Right atrium auricular region (tissue), 2 donors: ENCODE measurements at regions not wholly inside any gene's neighbourhood (a gene's known extent, or its start where the extent isn't known, plus 50 kb on each side); places are given as distances from the start of the nearest gene placed in this dataset.
"Not testable (repeated sequence)": the region's sequence is repeated elsewhere in the genome, so short reads cannot be mapped to it uniquely, and the experiment has no call there.

Source experiments
- DNase-seq: peaks from one replicate; pipeline ENCODE4 v3.0.0-alpha.2; 2019; ENCODE audit warnings: low spot score
- H3K27ac ChIP-seq, 2 donors: fragments of 200-600 bp; sonication (generic); 1 replicate in 1 of 2; 2 replicates in 1 of 2; pipeline ENCODE4 v1.5.1; 2016 to 2019
- H3K27me3 ChIP-seq, 2 donors: fragments of 200-600 bp; sonication (generic); one replicate each; pipeline versions ENCODE4 v1.5.1 to v1.6.0; 2017 to 2019
- H3K36me3 ChIP-seq: fragments of 200-600 bp; sonication (generic); one replicate; pipeline ENCODE4 v1.5.1; 2016
- H3K4me1 ChIP-seq, 2 donors: fragments of 200-600 bp; sonication (generic); one replicate each; pipeline versions ENCODE4 v1.5.1 to v1.6.0; 2017 to 2019
- H3K4me3 ChIP-seq, 2 donors: fragments of 200-600 bp; sonication (generic); 1 replicate in 1 of 2; 2 replicates in 1 of 2; pipeline ENCODE4 v1.5.1; 2017 to 2019; ENCODE audit warnings: mild to moderate bottlenecking in 1 of 2, moderate library complexity in 1 of 2
- H3K9me3 ChIP-seq, 2 donors: fragments of 200-600 bp; sonication (generic); one replicate each; pipeline ENCODE4 v1.5.1; 2019
- TF ChIP-seq, protein P1 (sequence below), 2 donors: fragments of 200-600 bp; sonication (generic); IDR thresholded peaks; one replicate each; pipeline ENCODE4 v1.5.1; 2019; ENCODE audit warnings: antibody characterized with exemption in 2 of 2

GRCh38 chr2:89894988-89895387, 1203.5 kb downstream of the RPIA start:
- not testable (repeated sequence) for H3K9me3 ChIP-seq, H3K4me3 ChIP-seq, DNase-seq, H3K4me1 ChIP-seq, H3K27ac ChIP-seq, H3K27me3 ChIP-seq, H3K36me3 ChIP-seq

DNA sequence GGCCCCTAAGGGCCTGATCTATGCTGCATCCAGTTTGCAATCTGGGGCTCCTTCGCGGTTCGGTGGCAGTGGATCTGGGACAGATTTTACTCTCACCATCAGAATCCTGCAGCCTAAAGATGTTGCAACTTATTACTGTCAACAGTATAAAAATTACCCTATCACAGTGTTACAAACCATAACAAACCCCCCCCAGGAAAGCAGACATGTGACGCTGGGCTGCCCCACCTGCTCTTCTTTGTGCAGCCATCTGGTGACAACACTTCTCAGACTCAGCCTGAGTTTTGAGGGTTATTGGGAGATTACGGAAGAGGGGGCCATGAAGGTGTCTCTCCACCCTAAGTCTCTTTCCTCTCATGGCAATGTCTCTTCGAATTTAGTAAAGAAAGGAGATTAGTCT, 1204.2 kb downstream of the RPIA start:
- not testable (repeated sequence) for H3K4me3 ChIP-seq, H3K27ac ChIP-seq, H3K4me1 ChIP-seq, DNase-seq, H3K36me3 ChIP-seq, H3K27me3 ChIP-seq, H3K9me3 ChIP-seq

DNA sequence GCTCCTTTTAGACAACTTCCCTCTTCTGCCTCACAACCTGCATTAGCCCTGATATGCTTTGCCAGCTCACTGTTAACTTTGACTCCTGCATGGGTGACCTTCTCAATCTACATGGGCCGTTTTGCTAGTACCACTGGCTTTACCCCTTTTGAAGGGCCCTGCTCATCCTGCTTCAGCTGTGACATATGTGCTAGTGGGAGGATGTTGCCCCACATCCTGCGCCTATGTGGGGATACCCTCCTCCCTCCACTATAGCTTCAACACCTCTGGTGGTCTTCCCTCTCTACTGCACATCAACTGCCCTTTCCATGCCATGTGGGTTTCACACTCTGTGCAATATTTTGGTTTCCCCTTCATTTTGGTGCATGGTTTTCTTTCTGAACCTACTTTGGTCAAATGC, 1235.5 kb downstream of the RPIA start:
- not testable (repeated sequence) for H3K9me3 ChIP-seq, H3K27ac ChIP-seq, DNase-seq, H3K4me3 ChIP-seq, H3K27me3 ChIP-seq, H3K36me3 ChIP-seq, H3K4me1 ChIP-seq

- DNase-seq, H3K9me3 ChIP-seq, H3K4me3 ChIP-seq, H3K4me1 ChIP-seq, H3K27me3 ChIP-seq, H3K36me3 ChIP-seq, H3K27ac ChIP-seq: not testable (repeated sequence)
These were observed 1244.0 kb downstream of the RPIA start for GRCh38 chr2:89935436-89935835.

DNA sequence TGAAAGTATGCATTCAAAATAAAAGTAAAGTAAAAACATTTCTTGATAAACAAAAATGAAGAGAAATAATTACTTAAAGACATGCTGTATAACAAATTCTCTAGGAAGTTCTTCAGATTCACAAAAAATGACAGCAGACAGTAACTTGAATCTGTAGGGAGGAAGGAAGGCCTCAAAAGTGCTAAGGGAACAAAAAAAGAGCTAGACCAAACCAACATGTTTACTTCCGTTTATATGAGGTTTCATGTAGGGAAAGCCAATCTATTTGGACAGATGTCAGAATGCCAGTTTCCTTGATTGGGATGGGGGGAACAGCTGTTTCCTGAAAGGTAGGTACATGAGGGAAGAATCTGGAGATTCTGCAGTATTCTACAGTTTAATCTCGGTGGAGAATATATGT, 1244.5 kb downstream of the RPIA start:
- not testable (repeated sequence) for H3K4me3 ChIP-seq, H3K4me1 ChIP-seq, H3K27ac ChIP-seq, DNase-seq, H3K36me3 ChIP-seq, H3K27me3 ChIP-seq, H3K9me3 ChIP-seq

DNA sequence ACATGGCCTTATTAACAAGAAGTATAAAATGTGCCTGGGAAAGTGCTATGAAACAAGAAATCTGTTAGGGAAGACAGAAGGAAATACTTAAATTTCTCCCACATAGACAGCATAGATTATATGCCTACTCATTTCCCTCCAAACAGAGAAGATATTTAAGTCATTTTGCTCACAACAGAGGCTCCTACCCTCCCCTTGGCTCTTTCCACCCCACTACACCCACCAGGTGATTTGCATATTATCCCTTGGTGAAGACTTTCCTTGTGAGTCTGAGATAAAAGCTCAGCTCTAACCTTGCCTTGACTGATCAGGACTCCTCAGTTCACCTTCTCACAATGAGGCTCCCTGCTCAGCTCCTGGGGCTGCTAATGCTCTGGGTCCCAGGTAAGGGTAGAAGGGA, 1245.1 kb downstream of the RPIA start:
- DNase-seq, H3K27me3 ChIP-seq, H3K36me3 ChIP-seq, H3K9me3 ChIP-seq, H3K4me3 ChIP-seq, H3K27ac ChIP-seq, H3K4me1 ChIP-seq: not testable (repeated sequence)

- DNase-seq, H3K4me1 ChIP-seq, H3K4me3 ChIP-seq, H3K27me3 ChIP-seq, H3K27ac ChIP-seq, H3K9me3 ChIP-seq, H3K36me3 ChIP-seq: not testable (repeated sequence)
- TF ChIP-seq, protein P1, sequence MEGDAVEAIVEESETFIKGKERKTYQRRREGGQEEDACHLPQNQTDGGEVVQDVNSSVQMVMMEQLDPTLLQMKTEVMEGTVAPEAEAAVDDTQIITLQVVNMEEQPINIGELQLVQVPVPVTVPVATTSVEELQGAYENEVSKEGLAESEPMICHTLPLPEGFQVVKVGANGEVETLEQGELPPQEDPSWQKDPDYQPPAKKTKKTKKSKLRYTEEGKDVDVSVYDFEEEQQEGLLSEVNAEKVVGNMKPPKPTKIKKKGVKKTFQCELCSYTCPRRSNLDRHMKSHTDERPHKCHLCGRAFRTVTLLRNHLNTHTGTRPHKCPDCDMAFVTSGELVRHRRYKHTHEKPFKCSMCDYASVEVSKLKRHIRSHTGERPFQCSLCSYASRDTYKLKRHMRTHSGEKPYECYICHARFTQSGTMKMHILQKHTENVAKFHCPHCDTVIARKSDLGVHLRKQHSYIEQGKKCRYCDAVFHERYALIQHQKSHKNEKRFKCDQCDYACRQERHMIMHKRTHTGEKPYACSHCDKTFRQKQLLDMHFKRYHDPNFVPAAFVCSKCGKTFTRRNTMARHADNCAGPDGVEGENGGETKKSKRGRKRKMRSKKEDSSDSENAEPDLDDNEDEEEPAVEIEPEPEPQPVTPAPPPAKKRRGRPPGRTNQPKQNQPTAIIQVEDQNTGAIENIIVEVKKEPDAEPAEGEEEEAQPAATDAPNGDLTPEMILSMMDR (IDR thresholded peaks at IDR 0.05) = peak in 1 of 2 donors; percentile 20
These were observed 1247.3 kb downstream of the RPIA start for GRCh38 chr2:89938756-89939155.

GRCh38 chr2:89944267-89944666, 1252.8 kb downstream of the RPIA start:
- not testable (repeated sequence) for H3K4me3 ChIP-seq, H3K9me3 ChIP-seq, DNase-seq, H3K4me1 ChIP-seq, H3K36me3 ChIP-seq, H3K27ac ChIP-seq, H3K27me3 ChIP-seq

- H3K27ac ChIP-seq, H3K4me1 ChIP-seq, H3K27me3 ChIP-seq, DNase-seq, H3K4me3 ChIP-seq, H3K9me3 ChIP-seq, H3K36me3 ChIP-seq: not testable (repeated sequence)
These were observed 1253.6 kb downstream of the RPIA start for GRCh38 chr2:89945004-89945616.

- DNase-seq, H3K36me3 ChIP-seq, H3K4me1 ChIP-seq, H3K4me3 ChIP-seq, H3K9me3 ChIP-seq, H3K27ac ChIP-seq, H3K27me3 ChIP-seq: not testable (repeated sequence)
These were observed 1255.8 kb downstream of the RPIA start for GRCh38 chr2:89947208-89947815.

DNA sequence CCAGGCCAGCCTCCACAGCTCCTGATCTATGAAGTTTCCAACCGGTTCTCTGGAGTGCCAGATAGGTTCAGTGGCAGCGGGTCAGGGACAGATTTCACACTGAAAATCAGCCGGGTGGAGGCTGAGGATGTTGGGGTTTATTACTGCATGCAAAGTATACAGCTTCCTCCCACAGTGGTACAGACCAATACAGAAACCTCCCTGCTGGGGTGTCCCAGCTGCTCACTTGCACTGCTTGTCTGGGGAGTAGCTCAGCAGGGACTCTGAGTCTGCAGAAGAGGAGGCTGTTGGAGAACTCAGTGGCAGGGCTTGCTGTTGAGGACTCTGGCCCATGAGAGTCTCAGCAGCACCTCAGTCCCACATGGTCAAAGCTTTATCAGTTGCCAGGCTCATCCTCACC, 1256.6 kb downstream of the RPIA start:
- DNase-seq, H3K36me3 ChIP-seq, H3K27ac ChIP-seq, H3K4me1 ChIP-seq, H3K27me3 ChIP-seq, H3K9me3 ChIP-seq, H3K4me3 ChIP-seq: not testable (repeated sequence)

DNA sequence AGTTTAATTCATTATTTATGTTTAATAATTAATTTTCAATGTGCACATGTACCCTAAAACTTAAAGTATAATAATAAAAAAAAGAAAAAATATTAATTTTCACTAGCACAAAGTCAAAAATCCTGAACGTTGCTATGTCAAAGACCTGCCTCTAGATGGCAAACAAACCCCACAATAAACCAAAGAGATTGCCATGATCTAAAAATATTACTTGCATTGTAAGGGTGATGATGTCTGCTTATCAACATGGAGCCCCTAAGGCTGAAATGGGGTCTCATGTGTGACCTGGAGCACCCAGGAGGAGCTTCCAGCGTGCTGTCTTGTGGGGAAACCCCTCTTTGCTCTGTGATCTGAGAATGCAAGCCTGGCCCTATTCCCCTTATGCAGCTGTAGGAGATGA, 1259.3 kb downstream of the RPIA start:
- H3K27me3 ChIP-seq = not testable (repeated sequence)

GRCh38 chr2:89957236-89957635, 1265.8 kb downstream of the RPIA start:
- H3K36me3 ChIP-seq, H3K4me1 ChIP-seq, H3K9me3 ChIP-seq, H3K27me3 ChIP-seq, H3K4me3 ChIP-seq, H3K27ac ChIP-seq, DNase-seq: not testable (repeated sequence)

More for the DNA sequence above, 1259.3 kb downstream of the RPIA start:
- not testable (repeated sequence) for DNase-seq, H3K4me1 ChIP-seq, H3K4me3 ChIP-seq, H3K36me3 ChIP-seq, H3K9me3 ChIP-seq, H3K27ac ChIP-seq

GRCh38 chr2:89959729-89960378, 1268.4 kb downstream of the RPIA start:
- DNase-seq, H3K9me3 ChIP-seq, H3K27me3 ChIP-seq, H3K4me1 ChIP-seq, H3K36me3 ChIP-seq, H3K27ac ChIP-seq, H3K4me3 ChIP-seq: not testable (repeated sequence)
